Left ventricle myocardium superior (tissue), 1 donor: ENCODE measurements at regions not wholly inside any gene's neighbourhood (a gene's known extent, or its start where the extent isn't known, plus 50 kb on each side); places are given as distances from the start of the nearest gene placed in this dataset.

ENCODE experiments used
- ATAC-seq: fragments of 200-7000 bp; cut with Tn5 transposase; one replicate; pipeline ENCODE4 v1.9.1; 2020; ENCODE audit warnings: mild to moderate bottlenecking, moderate library complexity
- DNase-seq: peaks from one replicate; pipeline ENCODE4 v3.0.0-alpha.2; 2020
- intact Hi-C: fragments of 100-400 bp; cut with micrococcal nuclease; formaldehyde crosslinking; loops from one replicate; pipeline ENCODE4 v1.11.0; 2022
- donor health status: DM: no; HTN: yes; CAD: no; lungs with severe emphysema.

GRCh38 chr11:113562576-113562975 lies 87.4 kb upstream of the DRD2 start:
- DNase-seq, result no peak
- intact Hi-C loops, result no loop called here
- no peak for ATAC-seq

- DNase-seq, result no peak
- no peak for ATAC-seq
- intact Hi-C loops, result no loop called here
These were observed 82.7 kb upstream of the DRD2 start for GRCh38 chr11:113557926-113558325.

- intact Hi-C loops, result no loop called here
- ATAC-seq, result no peak
- no peak for DNase-seq
These were observed 80.8 kb upstream of the DRD2 start for GRCh38 chr11:113556036-113556435.

GRCh38 chr11:113555071-113555619 lies 79.9 kb upstream of the DRD2 start:
- ATAC-seq (no peak), DNase-seq (no peak)
- intact Hi-C loops, result no loop called here

- ATAC-seq, result no peak
- no peak for DNase-seq
- intact Hi-C loops, result no loop called here
These were observed 79.3 kb upstream of the DRD2 start for GRCh38 chr11:113554526-113554925.

- intact Hi-C loops, result no loop called here
- no peak for ATAC-seq
These were observed 78.7 kb upstream of the DRD2 start for GRCh38 chr11:113553915-113554314.

GRCh38 chr11:113553235-113553634 lies 78.0 kb upstream of the DRD2 start:
- intact Hi-C loops, result no loop called here
- ATAC-seq (no peak), DNase-seq (no peak)

More at GRCh38 chr11:113553915-113554314, 78.7 kb upstream of the DRD2 start:
- no peak for DNase-seq

- intact Hi-C loops, result no loop called here
- ATAC-seq (no peak), DNase-seq (no peak)
These were observed 77.1 kb upstream of the DRD2 start for GRCh38 chr11:113552271-113552670.

- ATAC-seq (no peak), DNase-seq (no peak)
- intact Hi-C loops, result no loop called here
These were observed 76.4 kb upstream of the DRD2 start for GRCh38 chr11:113551645-113552044.

- no peak for ATAC-seq
These were observed 74.7 kb upstream of the DRD2 start for GRCh38 chr11:113549611-113550578.

GRCh38 chr11:113549061-113549460 lies 73.9 kb upstream of the DRD2 start:
- ATAC-seq (no peak), DNase-seq (no peak)
- intact Hi-C loops, result no loop called here

More at GRCh38 chr11:113549611-113550578, 74.7 kb upstream of the DRD2 start:
- intact Hi-C loops, result no loop called here
- DNase-seq, result no peak

GRCh38 chr11:113547739-113548138 lies 72.5 kb upstream of the DRD2 start:
- intact Hi-C loops, result no loop called here

GRCh38 chr11:113546757-113547507 lies 71.7 kb upstream of the DRD2 start:
- ATAC-seq (no peak), DNase-seq (no peak)
- intact Hi-C loops, result no loop called here

More at GRCh38 chr11:113547739-113548138, 72.5 kb upstream of the DRD2 start:
- ATAC-seq, result no peak
- DNase-seq, result no peak

GRCh38 chr11:113542420-113542819 lies 67.2 kb upstream of the DRD2 start:
- no peak for ATAC-seq
- DNase-seq, result no peak
- intact Hi-C loops, result no loop called here

- no peak for DNase-seq
- no peak for ATAC-seq
- intact Hi-C loops, result no loop called here
These were observed 65.5 kb upstream of the DRD2 start for GRCh38 chr11:113540416-113541330.

- no peak for ATAC-seq
- DNase-seq, result no peak
- intact Hi-C loops, result no loop called here
These were observed 63.5 kb upstream of the DRD2 start for GRCh38 chr11:113538451-113539412.

GRCh38 chr11:113534625-113535024 lies 59.4 kb upstream of the DRD2 start:
- ATAC-seq (no peak), DNase-seq (no peak)
- intact Hi-C loops, result no loop called here

GRCh38 chr11:113533425-113533698 lies 58.2 kb upstream of the DRD2 start:
- intact Hi-C loops, result no loop called here
- ATAC-seq (no peak), DNase-seq (no peak)
